SK-N-SH treated with all-trans-retinoic acid at 6 μM for 48 hours (cell line): ENCODE measurements at regions not wholly inside any gene's neighbourhood (a gene's known extent, or its start where the extent isn't known, plus 50 kb on each side); places are given as distances from the start of the nearest gene placed in this dataset.

ENCODE experiments used
- ARNTL ChIP-seq: fragments of 450-650 bp; formaldehyde crosslinking; IDR thresholded peaks from 2 replicates; pipeline ENCODE4 v1.5.0; 2020; ENCODE audit warnings: low read depth, mild to moderate bottlenecking, moderate library complexity, borderline replicate concordance
- CREB5 ChIP-seq: fragments of 250-450 bp; sonication (Bioruptor Pico); IDR thresholded peaks from 2 replicates; pipeline ENCODE4 v1.5.1; 2020; ENCODE audit warnings: low read depth, mild to moderate bottlenecking, moderate library complexity
- ESRRG ChIP-seq: fragments of 250-450 bp; sonication (Bioruptor Pico); IDR thresholded peaks from 2 replicates; pipeline ENCODE4 v1.6.1; 2021; ENCODE audit warnings: mild to moderate bottlenecking
- GLIS3 ChIP-seq: fragments of 250-450 bp; sonication (Bioruptor Pico); IDR thresholded peaks from 2 replicates; pipeline ENCODE4 v1.5.0; 2020; ENCODE audit warnings: mild to moderate bottlenecking, moderate library complexity
- ISL1 ChIP-seq: fragments of 250-450 bp; sonication (Bioruptor Pico); IDR thresholded peaks from 2 replicates; pipeline ENCODE4 v2.1.2; 2022; ENCODE audit warnings: mild to moderate bottlenecking, moderate library complexity
- PATZ1 ChIP-seq: fragments of 250-450 bp; sonication (Bioruptor Pico); IDR thresholded peaks from 2 replicates; pipeline ENCODE4 v1.8.0; 2020; ENCODE audit warnings: mild to moderate bottlenecking, moderate library complexity, borderline replicate concordance
- POU6F1 ChIP-seq: fragments of 250-450 bp; sonication (Bioruptor Pico); IDR thresholded peaks from 2 replicates; pipeline ENCODE4 v1.8.0; 2021; ENCODE audit warnings: low read depth, mild to moderate bottlenecking, moderate library complexity, borderline replicate concordance
- TCF4 ChIP-seq: fragments of 250-450 bp; sonication (Bioruptor Pico); IDR thresholded peaks from 2 replicates; pipeline ENCODE4 v1.8.0; 2021; ENCODE audit warnings: mild to moderate bottlenecking, moderate library complexity, borderline replicate concordance
- TSHZ2 ChIP-seq: fragments of 250-450 bp; sonication (Bioruptor Pico); IDR thresholded peaks from 2 replicates; pipeline ENCODE4 v1.5.0; 2020; ENCODE audit warnings: mild to moderate bottlenecking, moderate library complexity
- ZNF70 ChIP-seq: fragments of 450-650 bp; formaldehyde crosslinking; IDR thresholded peaks from 2 replicates; pipeline ENCODE4 v1.5.0; 2020; ENCODE audit warnings: mild to moderate bottlenecking, moderate library complexity

GRCh38 chr5:57396701-57397100, 85.9 kb downstream of the ACTBL2 start:
- TF ChIP-seq ESRRG (CRISPR knock-in tag) = no peak
- no peak for TF ChIP-seq ISL1 (CRISPR knock-in tag)
- TF ChIP-seq PATZ1 = no peak
- no peak for TF ChIP-seq TCF4 (CRISPR knock-in tag)
- no peak for TF ChIP-seq POU6F1 (CRISPR knock-in tag)
- no peak for TF ChIP-seq ARNTL (CRISPR knock-in tag)
- TF ChIP-seq ZNF70 (CRISPR knock-in tag) = no peak
- TF ChIP-seq GLIS3 = no peak
- no peak for TF ChIP-seq CREB5 (CRISPR knock-in tag)
- TF ChIP-seq TSHZ2 (CRISPR knock-in tag) = no peak
